ENCODE measurements at regions not wholly inside any gene's neighbourhood (a gene's known extent, or its start where the extent isn't known, plus 50 kb on each side); places are given as distances from the start of the nearest gene placed in this dataset.

- no peak overlapping the region for H3K4me3 Mint-ChIP-seq
- H3K9me3 Mint-ChIP-seq = peaks cover 14% of the 10 kb centered on the region
- no peaks in the 10 kb centered on the region for H3K36me3 Mint-ChIP-seq
- no peak for ATAC-seq
- DNase-seq (ENCODE audit: low spot score in 2 of 2) = no peak
- H3K4me1 Mint-ChIP-seq = no peaks in the 10 kb centered on the region
- H3K27ac Mint-ChIP-seq = no peak overlapping the region
These were observed 438.6 kb downstream of the TNS3 start for GRCh38 chr7:47143339-47143738.

GRCh38 chr7:47142867-47143175 is 439.1 kb downstream of the TNS3 start:
- H3K27ac Mint-ChIP-seq = no peak overlapping the region
- ATAC-seq = no peak
- H3K4me1 Mint-ChIP-seq = no peaks in the 10 kb centered on the region
- no peak overlapping the region for H3K4me3 Mint-ChIP-seq
- peaks cover 14% of the 10 kb centered on the region for H3K9me3 Mint-ChIP-seq
- no peak for DNase-seq (ENCODE audit: low spot score in 2 of 2)
- no peaks in the 10 kb centered on the region for H3K36me3 Mint-ChIP-seq

DNA sequence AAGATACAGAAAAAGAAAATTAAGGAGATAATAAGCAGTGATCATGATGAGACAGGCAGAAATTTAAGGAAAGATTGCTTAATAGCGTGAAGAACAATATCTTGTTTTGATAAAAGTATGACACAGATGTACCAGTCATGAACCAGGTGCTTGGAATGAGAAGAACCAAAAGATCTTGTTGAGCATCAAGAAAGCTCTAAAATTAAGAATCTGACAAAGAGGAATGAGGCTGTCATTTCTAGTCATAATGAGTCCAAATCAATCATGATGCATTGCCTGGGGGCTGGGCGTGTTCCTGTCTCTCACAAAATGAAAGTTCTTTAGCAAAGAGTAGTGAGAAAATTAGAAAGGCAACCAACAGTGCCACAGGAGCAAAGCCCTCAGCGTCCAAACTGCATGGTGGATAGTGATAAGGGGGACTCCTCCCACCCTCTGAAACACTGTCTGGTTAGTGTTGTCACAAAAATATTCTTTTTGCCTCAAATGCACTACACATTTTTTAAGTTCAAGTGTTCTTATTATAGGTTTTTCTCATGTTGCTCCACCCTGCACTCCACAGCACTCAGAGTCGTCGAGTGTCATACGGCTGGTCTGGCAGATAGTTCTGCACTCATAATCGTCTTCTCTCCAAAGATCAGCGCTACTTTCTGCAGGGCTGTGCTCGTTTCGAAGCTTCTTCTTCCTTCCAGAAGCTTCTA is 439.6 kb downstream of the TNS3 start:
- DNase-seq (ENCODE audit: low spot score in 2 of 2) (no peak), ATAC-seq (no peak)
- Mint-ChIP-seq H3K36me3 (no peaks in the 10 kb centered on the region), H3K27ac (no peak overlapping the region), H3K9me3 (peaks cover 14% of the 10 kb centered on the region), H3K4me1 (no peaks in the 10 kb centered on the region), H3K4me3 (no peak overlapping the region)

DNA sequence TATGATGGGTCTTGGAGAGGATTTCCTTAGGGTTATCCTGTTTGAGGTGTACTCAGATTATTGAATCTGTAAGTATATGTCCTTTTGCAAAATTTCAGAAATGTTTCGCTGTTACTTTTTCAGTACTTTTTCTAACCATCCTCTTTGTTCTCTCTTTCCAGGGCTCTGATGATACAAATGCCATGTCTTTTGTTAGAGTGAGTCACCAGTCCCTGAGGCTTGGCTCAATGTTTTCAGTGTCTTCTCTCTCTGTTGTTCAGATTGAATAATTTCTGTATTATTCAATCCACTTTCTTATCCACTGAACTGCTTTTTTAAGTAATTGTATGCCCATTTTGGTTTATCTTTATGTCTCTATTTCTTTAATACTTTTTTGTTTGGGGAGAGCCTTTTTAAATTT is 449.4 kb downstream of the TNS3 start:
- DNase-seq (ENCODE audit: low spot score in 2 of 2) (no peak), ATAC-seq (no peak)
- H3K4me3 Mint-ChIP-seq = no peak overlapping the region
- peaks cover 9% of the 10 kb centered on the region for H3K9me3 Mint-ChIP-seq
- H3K4me1 Mint-ChIP-seq = no peaks in the 10 kb centered on the region
- H3K36me3 Mint-ChIP-seq = no peaks in the 10 kb centered on the region
- no peak overlapping the region for H3K27ac Mint-ChIP-seq

- no peak for ATAC-seq
- peaks cover 12% of the 10 kb centered on the region for H3K9me3 Mint-ChIP-seq
These were observed 453.2 kb downstream of the TNS3 start for GRCh38 chr7:47128700-47129099.

DNA sequence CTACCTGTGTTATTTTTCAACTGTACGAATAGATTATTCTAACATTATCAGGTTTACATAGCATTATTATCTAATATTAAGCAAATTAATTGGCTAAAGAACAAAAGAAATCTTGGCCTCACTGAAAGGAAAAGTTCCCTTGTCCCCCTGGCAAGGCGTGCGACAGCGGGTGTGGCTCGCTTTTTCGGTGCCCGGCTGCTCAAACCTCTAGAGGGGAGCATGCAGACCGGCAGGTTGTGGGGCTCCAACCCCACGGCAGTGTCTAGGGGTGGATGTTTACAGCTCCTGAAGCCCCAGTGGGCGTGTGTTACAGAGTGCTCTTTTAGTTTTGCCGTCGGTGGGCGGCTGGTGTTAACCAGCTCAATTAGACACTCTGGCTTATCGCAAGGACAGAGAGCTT is 456.4 kb downstream of the TNS3 start:
- ATAC-seq = no peak
- Mint-ChIP-seq H3K27ac (no peak overlapping the region), H3K4me1 (no peaks in the 10 kb centered on the region), H3K9me3 (peaks cover 10% of the 10 kb centered on the region), H3K4me3 (no peak overlapping the region), H3K36me3 (no peaks in the 10 kb centered on the region)
- no peak for DNase-seq (ENCODE audit: low spot score in 2 of 2)

More at GRCh38 chr7:47128700-47129099, 453.2 kb downstream of the TNS3 start:
- no peaks in the 10 kb centered on the region for H3K4me1 Mint-ChIP-seq
- no peak overlapping the region for H3K27ac Mint-ChIP-seq
- DNase-seq (ENCODE audit: low spot score in 2 of 2) = no peak
- no peaks in the 10 kb centered on the region for H3K36me3 Mint-ChIP-seq
- H3K4me3 Mint-ChIP-seq = no peak overlapping the region

- Mint-ChIP-seq H3K4me3 (no peak overlapping the region), H3K4me1 (no peaks in the 10 kb centered on the region), H3K27ac (no peak overlapping the region), H3K36me3 (no peaks in the 10 kb centered on the region), H3K9me3 (peaks cover 9% of the 10 kb centered on the region)
- DNase-seq (ENCODE audit: low spot score in 2 of 2) (no peak), ATAC-seq (no peak)
These were observed 462.5 kb downstream of the TNS3 start for GRCh38 chr7:47119261-47119865.

DNA sequence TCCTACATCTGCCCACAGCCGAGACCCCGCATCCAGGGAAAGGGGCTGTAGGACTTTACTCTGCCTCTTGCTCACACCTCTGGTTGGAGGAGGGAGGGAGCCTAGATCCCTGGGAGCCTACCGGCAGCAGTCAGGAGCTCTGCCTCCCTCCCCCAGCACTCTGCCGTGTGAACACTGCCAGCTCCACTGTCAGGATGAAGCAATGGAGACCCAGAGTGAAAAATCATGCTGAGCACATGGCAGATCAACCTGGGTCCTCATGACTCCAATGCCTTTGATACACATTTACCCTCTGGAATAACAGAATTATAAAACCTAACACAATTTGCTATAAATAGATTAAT is 477.7 kb downstream of the TNS3 start:
- no peak overlapping the region for H3K4me3 Mint-ChIP-seq
- peaks cover 6% of the 10 kb centered on the region for H3K9me3 Mint-ChIP-seq
- no peak overlapping the region for H3K27ac Mint-ChIP-seq
- no peaks in the 10 kb centered on the region for H3K36me3 Mint-ChIP-seq
- no peak for DNase-seq (ENCODE audit: low spot score in 2 of 2)
- ATAC-seq = no peak
- H3K4me1 Mint-ChIP-seq = no peaks in the 10 kb centered on the region

- Mint-ChIP-seq H3K9me3 (peaks cover 6% of the 10 kb centered on the region), H3K36me3 (no peaks in the 10 kb centered on the region), H3K4me1 (no peaks in the 10 kb centered on the region), H3K4me3 (no peak overlapping the region), H3K27ac (no peak overlapping the region)
- DNase-seq (ENCODE audit: low spot score in 2 of 2) = no peak
- ATAC-seq = peak; percentile 32
These were observed 478.3 kb downstream of the TNS3 start for GRCh38 chr7:47103498-47104205.

DNA sequence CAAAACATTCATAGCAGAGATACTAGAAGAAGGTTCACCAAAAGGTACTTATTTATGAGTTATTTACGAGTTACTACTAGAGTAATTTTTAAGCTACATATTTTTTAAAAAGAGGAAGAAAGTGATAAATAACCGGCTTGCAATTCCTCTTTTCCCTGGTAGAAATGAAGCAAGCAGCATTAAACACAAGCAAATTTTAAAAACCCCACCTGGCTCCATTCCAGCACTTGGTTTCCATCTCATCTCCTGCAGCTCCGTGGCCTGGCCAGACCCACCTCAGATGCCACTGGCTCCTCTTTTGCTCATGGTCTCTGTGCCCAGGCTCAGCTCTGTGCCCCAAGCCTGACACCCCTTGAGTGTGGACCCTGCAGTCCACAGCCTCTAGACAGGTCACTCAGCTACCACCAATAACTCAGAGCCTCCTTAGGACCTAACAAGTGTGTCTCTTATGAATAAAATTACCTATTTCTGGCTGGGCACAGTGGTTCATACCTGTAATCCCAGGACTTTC is 479.5 kb downstream of the TNS3 start:
- no peaks in the 10 kb centered on the region for H3K4me1 Mint-ChIP-seq
- DNase-seq (ENCODE audit: low spot score in 2 of 2) (no peak), ATAC-seq (no peak)
- H3K27ac Mint-ChIP-seq = no peak overlapping the region
- H3K9me3 Mint-ChIP-seq = peaks cover 6% of the 10 kb centered on the region
- no peaks in the 10 kb centered on the region for H3K36me3 Mint-ChIP-seq
- no peak overlapping the region for H3K4me3 Mint-ChIP-seq

DNA sequence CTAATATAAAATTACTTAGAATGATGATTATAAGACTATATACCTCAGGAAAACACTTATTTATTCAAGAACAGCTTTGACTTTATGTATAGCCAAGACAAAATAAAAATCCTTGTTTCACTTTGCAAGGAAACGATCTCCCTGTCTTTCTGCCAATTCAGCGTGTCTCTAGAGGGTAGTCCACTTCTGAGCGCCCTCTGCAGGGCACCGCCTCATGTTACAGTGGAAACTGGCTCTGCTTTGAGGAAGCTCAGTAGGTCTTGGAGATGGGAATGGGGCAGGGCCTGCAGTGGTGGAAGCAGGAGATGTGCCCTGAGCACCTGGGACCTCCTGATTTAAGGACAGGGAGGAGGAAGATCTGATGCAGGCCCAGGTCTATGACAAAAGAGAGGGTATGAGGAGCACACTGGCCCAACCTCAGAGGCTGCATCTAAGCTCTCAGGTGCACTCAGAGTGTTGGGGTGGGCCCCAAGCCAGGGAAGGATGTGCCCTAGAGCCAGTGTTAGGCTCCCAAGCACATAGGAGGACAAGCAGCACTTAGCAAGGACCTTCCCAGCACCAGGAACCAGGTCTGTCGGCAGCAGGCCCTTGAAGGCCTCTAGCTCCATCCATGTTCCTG is 481.0 kb downstream of the TNS3 start:
- DNase-seq (ENCODE audit: low spot score in 2 of 2) (no peak), ATAC-seq (no peak)
- Mint-ChIP-seq H3K4me1 (no peaks in the 10 kb centered on the region), H3K36me3 (no peaks in the 10 kb centered on the region), H3K9me3 (peaks cover 6% of the 10 kb centered on the region), H3K27ac (no peak overlapping the region), H3K4me3 (no peak overlapping the region)

DNA sequence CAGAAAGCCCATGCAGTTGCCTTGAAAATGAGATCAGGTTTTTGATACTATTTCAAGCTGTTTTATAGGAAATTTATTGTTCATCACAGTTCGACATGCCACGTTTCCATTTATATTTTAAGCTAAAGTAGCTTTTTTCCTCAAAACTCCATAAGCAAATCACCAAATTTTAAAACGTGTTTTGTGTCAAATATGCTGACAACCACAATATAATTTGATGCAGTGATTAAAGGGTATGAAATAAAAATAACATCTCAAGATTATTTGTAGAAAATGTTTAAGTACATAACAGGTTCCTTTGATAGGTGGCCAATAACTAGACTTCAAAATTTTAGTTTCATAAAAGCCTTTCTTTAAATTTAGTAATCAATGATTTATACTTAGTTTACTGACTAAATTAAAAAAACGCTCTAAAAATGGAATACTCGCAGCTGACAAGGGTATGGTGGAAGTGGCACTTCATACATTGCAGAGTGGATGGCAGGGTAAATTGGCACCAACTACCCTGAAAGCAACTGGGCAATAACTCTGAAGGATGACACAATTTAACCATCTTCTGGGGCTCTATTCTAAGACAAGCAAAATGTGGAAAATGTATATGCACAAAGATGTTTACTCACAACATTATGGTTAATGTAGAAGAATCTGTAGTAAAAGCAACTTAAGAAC is 481.6 kb downstream of the TNS3 start:
- no peak overlapping the region for H3K4me3 Mint-ChIP-seq
- no peaks in the 10 kb centered on the region for H3K36me3 Mint-ChIP-seq
- H3K4me1 Mint-ChIP-seq = no peaks in the 10 kb centered on the region
- H3K9me3 Mint-ChIP-seq = peaks cover 8% of the 10 kb centered on the region
- DNase-seq (ENCODE audit: low spot score in 2 of 2) (no peak), ATAC-seq (no peak)
- H3K27ac Mint-ChIP-seq = no peak overlapping the region

GRCh38 chr7:47097431-47097830 is 484.5 kb downstream of the TNS3 start:
- H3K36me3 Mint-ChIP-seq = no peaks in the 10 kb centered on the region
- no peaks in the 10 kb centered on the region for H3K4me1 Mint-ChIP-seq
- no peak overlapping the region for H3K27ac Mint-ChIP-seq
- ATAC-seq (no peak), DNase-seq (ENCODE audit: low spot score in 2 of 2) (no peak)
- H3K9me3 Mint-ChIP-seq = peaks cover 8% of the 10 kb centered on the region
- no peak overlapping the region for H3K4me3 Mint-ChIP-seq

GRCh38 chr7:47095946-47096345 is 486.0 kb downstream of the TNS3 start:
- Mint-ChIP-seq H3K4me3 (no peak overlapping the region), H3K27ac (no peak overlapping the region), H3K36me3 (no peaks in the 10 kb centered on the region), H3K9me3 (peaks cover 6% of the 10 kb centered on the region), H3K4me1 (no peaks in the 10 kb centered on the region)
- ATAC-seq (no peak), DNase-seq (ENCODE audit: low spot score in 2 of 2) (no peak)

DNA sequence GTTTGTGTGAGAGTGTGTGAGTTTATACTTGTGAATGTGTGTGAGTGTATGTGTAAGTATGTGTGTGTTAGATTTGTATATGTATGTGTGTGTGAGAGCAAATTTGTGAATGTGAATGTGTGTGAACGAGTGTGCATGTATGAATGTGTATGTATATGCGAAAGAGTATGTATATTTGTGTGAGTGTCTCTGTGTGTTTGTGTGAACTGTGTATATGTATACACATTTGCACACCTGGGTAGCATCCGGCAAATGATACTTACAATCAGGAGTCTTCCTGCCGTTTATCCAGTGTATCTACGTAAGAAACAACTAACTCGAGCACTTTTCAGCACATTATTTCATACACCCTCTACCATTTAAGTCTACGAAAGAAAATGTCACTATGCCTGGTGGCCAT is 487.4 kb downstream of the TNS3 start:
- no peaks in the 10 kb centered on the region for H3K4me1 Mint-ChIP-seq
- no peak for DNase-seq (ENCODE audit: low spot score in 2 of 2)
- H3K27ac Mint-ChIP-seq = no peak overlapping the region
- no peak for ATAC-seq
- peaks cover 7% of the 10 kb centered on the region for H3K9me3 Mint-ChIP-seq
- H3K36me3 Mint-ChIP-seq = no peaks in the 10 kb centered on the region
- H3K4me3 Mint-ChIP-seq = no peak overlapping the region
